GM18861 (cell line): ENCODE measurements at regions not wholly inside any gene's neighbourhood (a gene's known extent, or its start where the extent isn't known, plus 50 kb on each side); places are given as distances from the start of the nearest gene placed in this dataset.

Experiments used
- ATAC-seq: cut with Tn5 transposase; IDR thresholded peaks from one replicate; pipeline ENCODE4 v1.9.1; 2021; ENCODE audit not compliant: unreplicated experiment

DNA sequence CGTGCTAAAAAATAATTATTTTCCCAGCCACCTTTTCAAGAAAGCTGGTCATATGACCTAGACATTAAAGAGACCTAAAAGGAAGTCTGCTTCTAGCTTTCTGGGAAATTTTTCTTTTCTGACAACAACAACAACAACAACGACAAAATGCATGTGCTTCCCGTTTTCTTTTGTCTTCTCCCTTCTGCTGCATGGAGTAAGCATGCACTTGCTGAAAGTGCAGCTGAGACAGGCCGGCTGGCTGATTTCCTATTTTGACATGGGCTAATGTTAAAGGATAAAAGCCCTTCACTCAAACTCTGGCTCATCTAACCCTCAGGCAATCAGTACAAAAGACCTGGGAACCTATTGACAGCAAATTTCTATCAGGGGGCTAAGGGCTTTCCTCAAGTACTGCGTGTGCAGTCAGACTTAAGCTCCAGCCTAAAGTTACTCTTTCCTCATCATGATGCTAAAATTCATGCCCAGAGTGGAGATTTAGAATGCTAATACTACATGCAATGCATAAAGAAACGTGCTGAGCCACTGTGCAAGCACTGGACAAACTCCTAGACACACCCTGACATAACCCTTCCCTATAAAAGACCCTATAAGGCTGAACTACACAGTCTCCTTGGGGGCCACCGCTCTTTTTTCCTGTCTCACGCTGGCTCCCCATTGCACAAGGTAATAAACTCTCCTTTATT, 811.1 kb downstream of the UQCRFS1 start:
- ATAC-seq, result no peak

- ATAC-seq, result no peak
Measured at GRCh38 chr19:28400953-28401671, 811.8 kb downstream of the UQCRFS1 start.

DNA sequence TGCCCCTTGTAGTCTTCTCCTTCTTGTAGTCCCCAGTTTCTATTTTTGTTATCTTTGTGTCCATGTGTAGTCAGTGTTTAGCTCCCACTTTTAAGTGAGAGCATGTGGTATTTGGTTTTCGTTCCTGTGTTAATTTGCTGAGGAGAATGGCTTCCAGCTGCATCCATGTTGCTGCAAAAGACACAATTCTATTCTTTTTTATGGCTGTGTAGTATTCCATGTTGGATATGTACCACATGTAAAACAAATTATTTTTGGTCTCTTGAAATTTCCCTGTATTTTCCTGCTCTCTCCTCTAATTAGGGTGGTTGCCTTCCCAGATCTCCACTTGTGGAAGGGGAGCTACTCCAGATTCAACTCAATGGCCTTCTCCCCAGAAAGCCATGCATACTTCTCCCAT, 813.8 kb downstream of the UQCRFS1 start:
- ATAC-seq, result no peak

GRCh38 chr19:28397800-28398199, 815.2 kb downstream of the UQCRFS1 start:
- ATAC-seq, result no peak

DNA sequence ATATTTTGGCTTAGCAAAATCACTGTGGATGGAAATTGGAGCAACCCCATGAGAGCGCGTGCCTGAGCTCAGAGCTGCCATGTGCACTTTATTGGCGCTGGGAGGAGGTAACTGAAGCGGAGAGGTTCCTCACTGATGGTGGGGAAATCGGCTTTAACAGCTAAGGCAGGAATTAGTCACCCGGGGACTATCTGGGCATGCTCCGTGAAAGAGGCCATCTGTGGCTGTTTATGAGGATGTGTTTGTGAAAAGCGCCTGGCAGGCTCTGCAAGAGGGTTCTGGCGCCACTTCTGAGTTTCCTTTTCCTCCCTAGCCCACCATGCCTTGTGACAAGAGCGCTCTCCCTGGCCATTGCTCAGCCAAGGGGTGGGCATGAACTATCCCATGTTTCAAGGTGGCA, 815.6 kb downstream of the UQCRFS1 start:
- ATAC-seq, result no peak

- ATAC-seq, result no peak
Measured at GRCh38 chr19:28396287-28396831, 816.6 kb downstream of the UQCRFS1 start.

DNA sequence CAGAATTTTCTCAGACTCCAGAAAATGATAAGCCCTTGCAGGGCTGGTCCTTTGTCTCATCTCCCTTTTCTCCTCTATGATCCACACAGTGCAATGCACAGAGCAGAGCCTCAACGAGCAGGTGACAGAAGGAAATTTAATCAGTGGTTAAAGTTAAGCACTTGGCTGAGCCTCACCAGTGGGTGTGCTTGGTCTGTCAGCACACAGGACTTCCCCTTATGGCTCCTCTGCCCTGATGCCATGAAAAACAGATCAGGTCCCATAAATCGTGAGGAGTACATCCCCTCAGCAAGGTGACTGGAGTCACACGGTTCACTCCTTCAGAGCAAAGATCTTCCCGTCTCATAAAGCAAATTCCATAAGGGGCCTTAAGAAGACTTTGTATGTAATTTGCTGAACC, 818.2 kb downstream of the UQCRFS1 start:
- no peak for ATAC-seq

DNA sequence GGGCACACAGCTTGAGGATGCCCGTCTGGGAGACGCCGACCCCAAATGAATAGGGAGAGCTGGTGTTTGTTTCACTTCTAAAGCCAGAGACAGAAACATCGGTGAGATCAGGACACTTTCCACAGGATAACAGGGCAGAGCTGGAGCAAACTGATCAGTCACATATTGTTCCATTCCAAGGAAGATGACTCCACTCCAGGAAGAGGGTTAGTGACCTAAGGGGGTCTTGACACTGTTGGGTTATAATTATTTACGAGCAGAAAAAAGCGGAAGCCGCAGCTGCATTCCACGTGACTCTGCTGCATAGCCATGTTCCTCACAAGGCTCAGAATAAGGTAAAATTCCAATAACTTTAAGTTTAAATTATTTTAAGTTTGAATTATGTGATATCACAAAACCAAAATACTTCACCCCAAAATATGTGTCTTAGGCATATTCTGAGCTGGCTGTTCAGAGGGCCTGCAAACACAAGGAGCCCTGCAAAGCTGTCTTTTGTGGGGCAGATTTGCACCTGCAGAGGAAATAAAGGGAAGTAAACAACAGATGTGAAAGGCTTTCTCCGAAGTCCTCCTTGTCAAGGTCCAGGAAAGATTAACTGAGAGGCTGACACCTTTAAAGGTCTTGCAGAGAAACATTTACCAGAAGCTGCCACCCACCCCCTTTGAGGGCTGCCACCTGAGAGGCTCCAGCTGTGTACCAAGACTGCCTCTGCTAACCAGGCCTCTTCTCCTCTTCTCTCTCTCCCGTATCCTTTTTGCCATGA, 819.2 kb downstream of the UQCRFS1 start:
- no peak for ATAC-seq

- ATAC-seq, result no peak
Measured at GRCh38 chr19:28388988-28389387, 824.0 kb downstream of the UQCRFS1 start.

DNA sequence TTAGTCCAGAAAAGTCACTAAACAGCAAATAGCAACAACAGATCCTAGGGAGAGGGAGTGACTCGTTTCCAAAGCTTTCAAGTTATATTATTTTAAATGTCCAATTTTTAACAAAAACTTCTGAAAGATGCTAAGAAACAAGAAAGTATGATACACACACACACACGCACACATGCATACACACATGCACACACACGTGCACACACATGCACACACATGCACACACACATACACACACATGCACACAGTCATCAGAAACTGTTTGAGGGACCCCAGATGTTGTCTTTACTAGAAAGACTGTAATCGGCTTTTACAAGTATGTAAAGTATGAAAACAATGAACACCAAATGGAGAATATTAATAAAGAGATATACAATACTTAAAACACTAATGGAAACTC, 825.4 kb downstream of the UQCRFS1 start:
- no peak for ATAC-seq

- ATAC-seq, result no peak
Measured at GRCh38 chr19:28386470-28386869, 826.5 kb downstream of the UQCRFS1 start.

GRCh38 chr19:28386066-28386465, 826.9 kb downstream of the UQCRFS1 start:
- ATAC-seq, result no peak

DNA sequence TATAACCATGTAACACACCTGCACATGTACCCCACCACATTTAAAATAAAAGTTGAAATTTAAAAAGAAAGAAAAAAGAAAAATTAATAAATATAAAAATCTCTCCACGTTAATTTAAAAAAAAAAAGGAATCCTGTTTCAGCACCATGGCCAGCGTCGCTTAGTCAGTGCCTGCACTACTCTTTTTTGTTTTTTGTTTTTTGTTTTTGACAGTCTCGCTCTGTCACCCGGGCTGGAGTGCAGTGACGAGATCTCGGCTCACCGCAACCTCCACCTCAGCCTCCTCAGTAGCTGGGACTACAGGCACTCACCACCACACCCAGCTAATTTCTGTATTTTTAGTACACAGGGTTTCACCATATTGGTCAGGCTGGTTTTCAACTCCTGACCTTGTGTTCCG, 835.9 kb downstream of the UQCRFS1 start:
- no peak for ATAC-seq

DNA sequence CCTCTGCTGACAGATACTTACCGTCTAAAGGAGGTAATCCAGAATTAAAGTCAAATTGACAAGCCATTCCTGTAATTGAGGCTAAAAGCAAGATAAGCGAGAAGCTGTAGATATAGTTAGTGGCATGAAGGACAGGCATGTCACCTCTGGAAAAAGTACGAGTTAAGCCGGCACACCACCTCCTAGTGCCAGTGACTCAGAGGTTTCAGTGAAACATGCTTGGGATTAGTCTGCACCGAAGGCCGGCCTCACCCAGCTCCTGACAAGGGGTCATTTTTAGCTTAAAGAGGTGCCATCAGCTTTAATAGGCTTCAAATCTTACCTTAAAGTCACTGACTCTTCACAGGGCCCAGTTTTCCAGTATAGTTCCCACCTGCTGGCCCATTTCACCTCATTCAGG, 838.0 kb downstream of the UQCRFS1 start:
- ATAC-seq, result no peak

- no peak for ATAC-seq
Measured at GRCh38 chr19:28372576-28373247, 840.2 kb downstream of the UQCRFS1 start.

DNA sequence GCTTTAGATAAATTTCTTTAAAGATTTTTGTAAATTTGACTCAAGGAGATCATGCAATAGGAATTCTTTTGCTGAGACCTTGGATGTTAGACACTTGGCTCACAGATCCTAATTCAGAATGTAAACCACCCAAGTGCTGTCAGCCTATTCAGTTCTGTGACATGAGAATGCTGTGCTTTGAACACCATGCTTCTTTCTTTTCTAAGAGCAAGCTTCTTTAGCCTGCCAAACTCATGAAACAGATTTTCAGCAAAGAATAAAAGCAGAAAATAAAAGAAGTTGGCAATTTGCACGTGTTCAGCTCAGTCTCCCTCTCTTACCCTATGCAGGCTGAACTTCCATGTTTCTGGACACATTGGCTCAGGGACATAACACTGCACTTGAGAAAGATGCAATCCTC, 845.8 kb downstream of the UQCRFS1 start:
- no peak for ATAC-seq

DNA sequence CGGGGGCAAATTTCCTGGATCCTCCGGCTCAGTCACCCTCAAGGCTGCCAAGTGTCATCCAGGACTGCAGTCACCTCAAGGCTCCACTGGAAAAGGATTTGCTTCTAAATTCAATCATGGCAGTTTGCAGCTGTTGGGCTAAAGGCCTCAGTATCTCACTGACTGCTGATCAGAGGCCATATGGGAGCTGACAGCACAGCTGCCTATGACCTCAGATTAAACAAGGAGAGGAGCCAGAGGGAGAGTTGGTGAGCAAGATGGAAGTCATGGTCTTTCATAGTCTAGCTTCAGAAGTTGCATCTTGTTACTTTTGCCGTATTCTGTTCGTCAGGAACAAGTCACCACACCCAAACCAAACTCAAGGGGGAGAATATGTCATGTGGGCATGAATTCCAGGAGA, 849.7 kb downstream of the UQCRFS1 start:
- ATAC-seq, result no peak

GRCh38 chr19:28359431-28360414, 853.2 kb downstream of the UQCRFS1 start:
- no peak for ATAC-seq

DNA sequence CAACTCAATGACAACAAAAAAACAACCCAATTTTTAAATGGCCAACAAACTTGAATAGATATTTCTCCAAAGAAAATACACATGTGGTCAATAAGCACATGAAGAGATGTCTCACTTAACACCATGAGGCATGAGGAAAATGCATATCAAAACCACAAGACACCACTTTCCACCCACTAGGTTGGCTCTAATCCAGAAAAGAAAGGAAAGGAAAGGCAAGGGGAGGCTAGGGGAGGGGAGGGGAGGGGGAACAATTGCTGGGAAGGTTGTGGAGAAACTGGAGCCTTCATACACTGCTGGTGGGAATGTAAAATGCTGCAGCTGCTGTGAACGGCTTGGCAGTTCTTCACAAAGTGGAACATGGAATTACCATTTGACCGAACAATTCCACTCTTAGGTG, 854.3 kb downstream of the UQCRFS1 start:
- no peak for ATAC-seq

DNA sequence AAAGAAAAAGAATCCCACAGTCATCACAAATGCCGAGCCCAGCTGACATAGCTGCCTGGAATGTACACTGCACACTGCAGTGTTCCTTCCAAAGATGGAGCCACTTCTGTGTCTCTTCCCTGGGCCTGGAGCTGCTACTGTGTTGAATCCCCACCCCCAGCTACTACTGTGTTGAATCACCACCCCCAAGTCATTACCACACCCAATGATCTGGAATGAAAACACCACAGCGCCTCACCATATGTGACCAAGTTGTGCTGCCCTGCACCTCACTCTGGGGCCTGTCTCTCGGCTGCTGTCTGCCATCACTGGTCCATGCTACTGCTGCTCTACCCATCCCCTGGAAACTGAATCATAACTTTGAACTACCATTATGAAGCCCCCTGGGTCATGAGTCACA, 861.2 kb downstream of the UQCRFS1 start:
- ATAC-seq, result no peak
